SK-N-MC (cell line): ENCODE measurements at regions not wholly inside any gene's neighbourhood (a gene's known extent, or its start where the extent isn't known, plus 50 kb on each side); places are given as distances from the start of the nearest gene placed in this dataset.

ENCODE experiments used
- EZH2 ChIP-seq: fragments of 200-600 bp; sonication (generic); IDR thresholded peaks from one replicate; pipeline ENCODE4 v1.6.1; 2017; ENCODE audit warnings: antibody characterized with exemption
- FOXP2 ChIP-seq: optimal IDR thresholded peaks from 2 replicates; pipeline ENCODE3; 2011; ENCODE audit warnings: mild to moderate bottlenecking, moderate library complexity; ENCODE audit not compliant: insufficient read depth; ENCODE audit errors: extremely low read length, control extremely low read depth

DNA sequence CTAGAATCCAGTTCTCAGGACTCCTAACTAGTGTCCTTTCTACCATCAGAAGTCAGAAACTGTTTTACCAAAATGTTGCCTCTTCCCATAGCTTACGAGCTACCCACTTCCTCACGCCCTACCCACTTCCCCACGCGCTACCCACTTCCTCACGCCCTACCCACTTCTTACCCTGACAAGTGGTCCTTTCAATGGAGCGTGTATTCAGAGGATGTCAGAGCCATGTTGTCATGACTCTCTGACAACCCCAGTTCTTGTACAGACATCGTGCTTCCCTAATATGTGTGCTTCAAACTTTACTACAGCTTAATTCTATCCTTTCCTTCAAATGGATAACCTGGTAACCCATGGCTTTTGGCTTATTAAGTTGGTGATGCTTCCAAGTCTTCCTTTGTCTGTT, 84.8 kb upstream of the PHF14 start:
- no peak for TF ChIP-seq EZH2
- no peak for TF ChIP-seq FOXP2
